ENCODE measurements at regions not wholly inside any gene's neighbourhood (a gene's known extent, or its start where the extent isn't known, plus 50 kb on each side); places are given as distances from the start of the nearest gene placed in this dataset.

DNA sequence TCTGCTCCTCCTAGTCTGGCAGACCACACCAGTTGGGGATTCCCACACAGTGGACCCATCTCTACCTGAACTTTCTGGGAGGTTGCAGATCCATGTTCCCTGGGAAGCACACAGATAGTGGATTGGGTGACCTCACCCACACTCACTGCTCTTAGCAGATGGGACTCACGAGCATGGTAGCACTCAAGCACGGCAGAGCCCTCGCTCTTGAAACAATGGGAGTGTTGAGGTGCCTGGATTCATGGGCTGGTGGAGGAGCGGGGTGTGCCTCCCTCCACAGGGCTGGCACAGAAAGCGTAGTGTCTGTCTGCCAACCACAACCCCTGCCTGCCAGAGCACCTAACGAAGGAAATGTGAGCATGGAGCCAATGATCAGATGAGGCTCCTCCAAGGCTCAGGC lies 568.0 kb downstream of the POM121L12 start:
- TF ChIP-seq, protein P1, sequence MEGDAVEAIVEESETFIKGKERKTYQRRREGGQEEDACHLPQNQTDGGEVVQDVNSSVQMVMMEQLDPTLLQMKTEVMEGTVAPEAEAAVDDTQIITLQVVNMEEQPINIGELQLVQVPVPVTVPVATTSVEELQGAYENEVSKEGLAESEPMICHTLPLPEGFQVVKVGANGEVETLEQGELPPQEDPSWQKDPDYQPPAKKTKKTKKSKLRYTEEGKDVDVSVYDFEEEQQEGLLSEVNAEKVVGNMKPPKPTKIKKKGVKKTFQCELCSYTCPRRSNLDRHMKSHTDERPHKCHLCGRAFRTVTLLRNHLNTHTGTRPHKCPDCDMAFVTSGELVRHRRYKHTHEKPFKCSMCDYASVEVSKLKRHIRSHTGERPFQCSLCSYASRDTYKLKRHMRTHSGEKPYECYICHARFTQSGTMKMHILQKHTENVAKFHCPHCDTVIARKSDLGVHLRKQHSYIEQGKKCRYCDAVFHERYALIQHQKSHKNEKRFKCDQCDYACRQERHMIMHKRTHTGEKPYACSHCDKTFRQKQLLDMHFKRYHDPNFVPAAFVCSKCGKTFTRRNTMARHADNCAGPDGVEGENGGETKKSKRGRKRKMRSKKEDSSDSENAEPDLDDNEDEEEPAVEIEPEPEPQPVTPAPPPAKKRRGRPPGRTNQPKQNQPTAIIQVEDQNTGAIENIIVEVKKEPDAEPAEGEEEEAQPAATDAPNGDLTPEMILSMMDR (conservative IDR thresholded peaks at IDR 0.05), result no peak
- no peak overlapping the region for H3K27ac ChIP-seq (ENCODE audit: low read depth, low read length)
- H3K9me3 Mint-ChIP-seq, result no peaks in the 10 kb centered on the region
- H3K27me3 ChIP-seq (ENCODE audit: control insufficient read depth, insufficient read depth, low read length, poor library complexity, severe bottlenecking), result no peaks in the 10 kb centered on the region
- H3K9ac ChIP-seq (ENCODE audit: extremely low read depth, low read length, poor library complexity, severe bottlenecking), result no peak overlapping the region
- no peak overlapping the region for H3K27ac Mint-ChIP-seq
- no peak overlapping the region for H3K4me3 Mint-ChIP-seq
- H3K27me3 Mint-ChIP-seq (ENCODE audit: insufficient read depth), result no peaks in the 10 kb centered on the region
- no peaks in the 10 kb centered on the region for H3K4me1 ChIP-seq (ENCODE audit: control insufficient read depth, insufficient read depth, low read length)
- H3K4me1 Mint-ChIP-seq, result no peaks in the 10 kb centered on the region
- H3K36me3 Mint-ChIP-seq (ENCODE audit: low read depth), result no peaks in the 10 kb centered on the region
- H3K36me3 ChIP-seq (ENCODE audit: control insufficient read depth, insufficient read depth, low read length), result no peaks in the 10 kb centered on the region
- no peak overlapping the region for H3K4me3 ChIP-seq (ENCODE audit: low read length)
- no peaks in the 10 kb centered on the region for H3K9me3 ChIP-seq (ENCODE audit: control insufficient read depth, low read length)
- WGBS, 2 experiments (ENCODE audit: insufficient coverage in 1 of 2, insufficient read length in 1 of 2), result 92 to 95% methylated on average over 3 to 6 of the region's 6 CpGs
- DNase-seq, result no peak

DNA sequence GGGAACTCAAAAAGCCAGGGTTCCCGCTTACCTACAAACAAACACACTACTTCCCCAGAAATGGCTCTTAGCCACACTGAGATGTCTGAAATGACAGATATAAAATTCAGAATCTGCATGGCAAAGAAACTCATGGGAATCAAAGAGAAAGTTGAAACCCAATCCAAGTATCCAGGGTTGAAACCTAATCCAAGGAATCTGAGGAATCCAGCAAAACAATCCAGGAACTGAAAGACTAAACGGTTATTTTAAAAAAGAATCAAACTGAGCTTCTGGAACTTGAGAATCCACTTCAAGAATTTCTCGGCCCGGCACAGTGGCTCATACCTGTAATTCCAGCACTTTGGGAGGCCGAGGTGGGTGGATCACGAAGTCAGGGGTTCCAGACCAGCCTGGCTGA lies 568.8 kb downstream of the POM121L12 start:
- Histone ChIP-seq H3K27ac (ENCODE audit: low read depth, low read length) (no peak overlapping the region), H3K4me3 (ENCODE audit: low read length) (no peak overlapping the region), H3K36me3 (ENCODE audit: control insufficient read depth, insufficient read depth, low read length) (no peaks in the 10 kb centered on the region), H3K4me1 (ENCODE audit: control insufficient read depth, insufficient read depth, low read length) (no peaks in the 10 kb centered on the region), H3K27me3 (ENCODE audit: control insufficient read depth, insufficient read depth, low read length, poor library complexity, severe bottlenecking) (no peaks in the 10 kb centered on the region), H3K9ac (ENCODE audit: extremely low read depth, low read length, poor library complexity, severe bottlenecking) (no peak overlapping the region), H3K9me3 (ENCODE audit: control insufficient read depth, low read length) (no peaks in the 10 kb centered on the region)
- TF ChIP-seq, protein P1 (conservative IDR thresholded peaks at IDR 0.05), result no peak
- no peak for DNase-seq
- 63 to 91% methylated on average over 4 to 6 of the region's 6 CpGs for WGBS, 2 experiments (ENCODE audit: insufficient coverage in 1 of 2, insufficient read length in 1 of 2)
- Mint-ChIP-seq H3K4me3 (no peak overlapping the region), H3K36me3 (ENCODE audit: low read depth) (no peaks in the 10 kb centered on the region), H3K27me3 (ENCODE audit: insufficient read depth) (no peaks in the 10 kb centered on the region), H3K4me1 (peaks cover 3% of the 10 kb centered on the region), H3K27ac (no peak overlapping the region), H3K9me3 (no peaks in the 10 kb centered on the region)

DNA sequence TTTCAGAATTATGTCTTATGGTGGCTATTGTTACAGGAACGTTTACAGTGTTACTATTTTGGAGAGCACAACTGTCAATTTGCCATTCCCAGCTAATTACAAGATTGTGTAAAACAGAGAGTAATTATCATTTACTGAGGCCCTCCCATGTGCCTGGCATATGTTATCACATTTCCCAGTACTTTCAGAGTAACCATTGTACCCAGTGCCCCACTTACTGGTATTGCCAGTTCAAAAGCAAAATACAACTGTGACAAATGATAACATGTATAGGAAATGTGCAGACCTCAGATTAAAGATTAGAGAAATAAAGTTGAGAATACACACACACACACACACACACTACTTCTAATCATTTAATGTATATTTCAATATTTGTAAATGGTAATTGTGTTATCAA lies 572.5 kb downstream of the POM121L12 start:
- H3K9ac ChIP-seq (ENCODE audit: extremely low read depth, low read length, poor library complexity, severe bottlenecking), result no peak overlapping the region
- TF ChIP-seq, protein P1 (conservative IDR thresholded peaks at IDR 0.05), result no peak
- no peaks in the 10 kb centered on the region for H3K36me3 ChIP-seq (ENCODE audit: control insufficient read depth, insufficient read depth, low read length)
- Mint-ChIP-seq H3K27ac (no peak overlapping the region), H3K4me3 (no peak overlapping the region), H3K27me3 (ENCODE audit: insufficient read depth) (no peaks in the 10 kb centered on the region), H3K36me3 (ENCODE audit: low read depth) (no peaks in the 10 kb centered on the region), H3K9me3 (no peaks in the 10 kb centered on the region), H3K4me1 (peaks cover 5% of the 10 kb centered on the region)
- no peak for DNase-seq
- no peaks in the 10 kb centered on the region for H3K27me3 ChIP-seq (ENCODE audit: control insufficient read depth, insufficient read depth, low read length, poor library complexity, severe bottlenecking)
- no peak overlapping the region for H3K27ac ChIP-seq (ENCODE audit: low read depth, low read length)
- WGBS, 2 experiments (ENCODE audit: insufficient coverage in 1 of 2, insufficient read length in 1 of 2), result 94% methylated on average over 1 of the region's 1 CpG; no CpG with 5 or more reads in 1 of the 2 experiments
- H3K4me1 ChIP-seq (ENCODE audit: control insufficient read depth, insufficient read depth, low read length), result no peaks in the 10 kb centered on the region
- no peaks in the 10 kb centered on the region for H3K9me3 ChIP-seq (ENCODE audit: control insufficient read depth, low read length)
- H3K4me3 ChIP-seq (ENCODE audit: low read length), result no peak overlapping the region

All from endodermal cell (in vitro differentiated cells).